Neural cell (in vitro differentiated cells): ENCODE measurements at regions not wholly inside any gene's neighbourhood (a gene's known extent, or its start where the extent isn't known, plus 50 kb on each side); places are given as distances from the start of the nearest gene placed in this dataset.

Source experiments
- H2AFZ ChIP-seq: fragments of 200-600, 300-800 bp; sonication (generic), shearing (Covaris generic); 2 replicates; pipeline ENCODE4 v1.6.0; 2014; ENCODE audit warnings: low read depth, mild to moderate bottlenecking, antibody characterized with exemption, low read length, moderate library complexity
- H3F3A ChIP-seq: fragments of 200-600 bp; shearing (Covaris generic); 2 replicates; pipeline ENCODE4 v1.6.1; 2016; ENCODE audit warnings: mild to moderate bottlenecking, moderate library complexity, mixed read lengths, antibody characterized with exemption, low read length; ENCODE audit not compliant: insufficient read depth, poor library complexity, severe bottlenecking
- H3K27ac ChIP-seq: fragments of 200-600, 300-800 bp; sonication (generic), shearing (Covaris generic); 2 replicates; pipeline ENCODE4 v1.5.1; 2014; ENCODE audit warnings: mild to moderate bottlenecking, low read length, moderate library complexity
- H3K27me3 ChIP-seq: fragments of 300-800, 200-600 bp; sonication (generic), shearing (Covaris generic); 2 replicates; pipeline ENCODE4 v1.6.0; 2014; ENCODE audit warnings: mild to moderate bottlenecking, low read depth, low read length, moderate library complexity; ENCODE audit not compliant: insufficient read depth
- H3K36me3 ChIP-seq: fragments of 300-800, 200-600 bp; sonication (generic), shearing (Covaris generic); 2 replicates; pipeline ENCODE4 v1.5.1; 2014; ENCODE audit warnings: mild to moderate bottlenecking, antibody characterized with exemption, low read length, moderate library complexity; ENCODE audit not compliant: insufficient read depth
- H3K4me2 ChIP-seq: fragments of 300-800, 200-600 bp; sonication (generic), shearing (Covaris generic); 2 replicates; pipeline ENCODE4 v1.6.0; 2014; ENCODE audit warnings: mild to moderate bottlenecking, low read length
- H3K4me3 ChIP-seq: fragments of 300-800, 200-600 bp; sonication (generic), shearing (Covaris generic); 2 replicates; pipeline ENCODE4 v1.5.1; 2014; ENCODE audit warnings: mild to moderate bottlenecking, low read length, moderate library complexity
- H3K79me2 ChIP-seq: fragments of 200-600 bp; shearing (Covaris generic); replicated peaks from 2 replicates; pipeline ENCODE4 v1.6.0; 2014; ENCODE audit warnings: mild to moderate bottlenecking, low read length, moderate library complexity; ENCODE audit not compliant: insufficient read depth
- H3K9ac ChIP-seq: fragments of 300-800, 200-600 bp; sonication (generic), shearing (Covaris generic); 2 replicates; pipeline ENCODE4 v1.6.1; 2016; ENCODE audit warnings: mild to moderate bottlenecking, low read length, mixed read lengths
- H3K9me2 ChIP-seq: fragments of 200-600 bp; shearing (Covaris generic); 2 replicates; pipeline ENCODE4 v1.6.1; 2016; ENCODE audit warnings: mild to moderate bottlenecking, low read length, mixed read lengths; ENCODE audit not compliant: insufficient read depth
- H3K9me3 ChIP-seq: fragments of 200-600, 300-800 bp; sonication (generic), shearing (Covaris generic); 2 replicates; pipeline ENCODE4 v1.6.1; 2016; ENCODE audit warnings: mild to moderate bottlenecking, mixed run types, low read length, moderate library complexity, mixed read lengths
- H4K20me1 ChIP-seq: fragments of 200-600 bp; shearing (Covaris generic); 2 replicates; pipeline ENCODE4 v1.6.1; 2016; ENCODE audit warnings: mild to moderate bottlenecking, mixed run types; ENCODE audit not compliant: insufficient read depth
- CTCF ChIP-seq: fragments of 450-650 bp; IDR thresholded peaks from 2 replicates; pipeline ENCODE4 v1.5.1; 2014; ENCODE audit warnings: antibody characterized with exemption, mild to moderate bottlenecking, moderate library complexity; ENCODE audit not compliant: poor library complexity, severe bottlenecking
- EP300 ChIP-seq: fragments of 450-650 bp; conservative IDR thresholded peaks from 2 replicates; pipeline ENCODE4 v1.6.1; 2014; ENCODE audit warnings: antibody characterized with exemption, mild to moderate bottlenecking, moderate library complexity; ENCODE audit not compliant: poor library complexity, severe bottlenecking
- EZH2 ChIP-seq: fragments of 200-600, 300-800 bp; shearing (Covaris generic), sonication (generic); IDR thresholded peaks from 2 replicates; pipeline ENCODE4 v1.6.1; 2014; ENCODE audit warnings: antibody characterized with exemption, low read length, borderline replicate concordance, mild to moderate bottlenecking; ENCODE audit not compliant: insufficient read depth, poor library complexity, severe bottlenecking
- MXI1 ChIP-seq: fragments of 450-650 bp; conservative IDR thresholded peaks from 2 replicates; pipeline ENCODE4 v1.6.1; 2014; ENCODE audit warnings: antibody characterized with exemption, mild to moderate bottlenecking; ENCODE audit not compliant: poor library complexity, severe bottlenecking
- POLR2AphosphoS5 ChIP-seq: IDR thresholded peaks from 2 replicates; pipeline ENCODE4 v1.6.1; 2012
- RAD21 ChIP-seq: fragments of 450-650 bp; conservative IDR thresholded peaks from 2 replicates; pipeline ENCODE4 v1.6.1; 2014; ENCODE audit warnings: antibody characterized with exemption, mild to moderate bottlenecking, moderate library complexity
- REST ChIP-seq: IDR thresholded peaks from 2 replicates; pipeline ENCODE4 v1.6.1; 2012; ENCODE audit warnings: borderline replicate concordance
- SMC3 ChIP-seq: fragments of 450-650 bp; conservative IDR thresholded peaks from 2 replicates; pipeline ENCODE4 v1.6.1; 2014; ENCODE audit warnings: antibody characterized with exemption, mild to moderate bottlenecking, moderate library complexity; ENCODE audit not compliant: poor library complexity
- TAF1 ChIP-seq: IDR thresholded peaks from 2 replicates; pipeline ENCODE4 v1.6.1; 2012; ENCODE audit warnings: low read depth

- H2AFZ ChIP-seq, result no peak overlapping the region
- H3K4me3 ChIP-seq, result no peak overlapping the region
- no peak overlapping the region for H3K4me2 ChIP-seq
- no peaks in the 10 kb centered on the region for H3K9me2 ChIP-seq
- no peaks in the 10 kb centered on the region for H3K27me3 ChIP-seq
- H4K20me1 ChIP-seq, result no peaks in the 10 kb centered on the region
- H3K79me2 ChIP-seq, result no peaks in the 10 kb centered on the region
- TF ChIP-seq TAF1, result no peak
- H3K27ac ChIP-seq, result no peak overlapping the region
- no peaks in the 10 kb centered on the region for H3K36me3 ChIP-seq
- H3K9ac ChIP-seq, result no peak overlapping the region
- H3K9me3 ChIP-seq, result no peaks in the 10 kb centered on the region
- H3F3A ChIP-seq, result peaks cover 3% of the 10 kb centered on the region
Measured at GRCh38 chr2:129678751-129679150, 300.7 kb upstream of the RAB6C start.

- H3K79me2 ChIP-seq, result no peaks in the 10 kb centered on the region
- H3K4me3 ChIP-seq, result no peak overlapping the region
- H2AFZ ChIP-seq, result no peak overlapping the region
- no peaks in the 10 kb centered on the region for H3K9me2 ChIP-seq
- no peak overlapping the region for H3K9ac ChIP-seq
- H3K27ac ChIP-seq, result no peak overlapping the region
- no peaks in the 10 kb centered on the region for H3F3A ChIP-seq
- H3K36me3 ChIP-seq, result no peaks in the 10 kb centered on the region
- no peak overlapping the region for H3K4me2 ChIP-seq
- H4K20me1 ChIP-seq, result no peaks in the 10 kb centered on the region
- no peak for TF ChIP-seq SMC3
- no peak for TF ChIP-seq POLR2AphosphoS5
- TF ChIP-seq EP300, result no peak
- no peak for TF ChIP-seq REST
- no peak for TF ChIP-seq TAF1
- TF ChIP-seq RAD21, result no peak
- TF ChIP-seq CTCF, result no peak
- no peak for TF ChIP-seq EZH2
- no peak for TF ChIP-seq MXI1
- H3K9me3 ChIP-seq, result no peaks in the 10 kb centered on the region
- H3K27me3 ChIP-seq, result no peaks in the 10 kb centered on the region
Measured at GRCh38 chr2:129681788-129682187, 297.7 kb upstream of the RAB6C start.
